CD4-positive, alpha-beta T cell (primary cell): ENCODE measurements at regions not wholly inside any gene's neighbourhood (a gene's known extent, or its start where the extent isn't known, plus 50 kb on each side); places are given as distances from the start of the nearest gene placed in this dataset.

Source experiments
- ATAC-seq: fragments of 200-7000 bp; cut with Tn5 transposase; one replicate; pipeline ENCODE4 v1.10.0; 2022; ENCODE audit warnings: mild to moderate bottlenecking; ENCODE audit not compliant: poor library complexity
- CTCF ChIA-PET: fragments of 350-600 bp; sonication (Branson Sonifier 250); formaldehyde crosslinking; loops from one replicate; lab custom pipeline; 2021; ENCODE audit warnings: antibody characterized with exemption, inconsistent platforms; lab: Charles Lee
- POLR2A ChIA-PET: fragments of 350-600 bp; sonication (Branson Sonifier 250); formaldehyde crosslinking; loops from one replicate; lab custom pipeline; 2021; ENCODE audit warnings: antibody characterized with exemption, inconsistent platforms; lab: Charles Lee
- DNase-seq, 14 experiments: peaks; one replicate each; pipeline ENCODE4 v3.0.0-alpha.2; 2013 to 2020; ENCODE audit warnings: mixed read lengths in 2 of 14
- H3K27ac ChIP-seq, 2 donors: one replicate each; pipeline versions ENCODE4 v1.5.1 to v1.7.0; 2013; ENCODE audit warnings: low read length in 2 of 2, low read depth in 1 of 2, mild to moderate bottlenecking in 1 of 2
- H3K27me3 ChIP-seq, 2 experiments: 1 replicate in 1 of 2; 2 replicates in 1 of 2; pipeline versions ENCODE4 v1.6.1 to v1.7.0; 2013; ENCODE audit warnings: low read length in 2 of 2, control low read depth in 1 of 2, mild to moderate bottlenecking in 1 of 2, moderate library complexity in 1 of 2; ENCODE audit not compliant: insufficient read depth in 2 of 2, control insufficient read depth in 1 of 2
- H3K36me3 ChIP-seq: one replicate; pipeline ENCODE4 v1.6.1; 2013; ENCODE audit warnings: low read length, control low read depth; ENCODE audit not compliant: insufficient read depth
- H3K4me1 ChIP-seq: one replicate; pipeline ENCODE4 v1.6.1; 2013; ENCODE audit warnings: low read length, control low read depth; ENCODE audit not compliant: insufficient read depth
- H3K4me3 ChIP-seq: one replicate; pipeline ENCODE4 v1.5.1; 2013; ENCODE audit warnings: mild to moderate bottlenecking, low read length, moderate library complexity
- H3K9me3 ChIP-seq, 2 experiments: 1 replicate in 1 of 2; 2 replicates in 1 of 2; pipeline versions ENCODE4 v1.6.1 to v1.7.0; 2013; ENCODE audit warnings: low read length in 2 of 2, mild to moderate bottlenecking in 2 of 2, control low read depth in 1 of 2, moderate library complexity in 1 of 2; ENCODE audit not compliant: control insufficient read depth in 1 of 2, insufficient read depth in 1 of 2
- H3K27ac Mint-ChIP-seq: one replicate; pipeline ENCODE4 v1.8.0; 2020; ENCODE audit warnings: mixed read lengths
- H3K27me3 Mint-ChIP-seq: one replicate; pipeline ENCODE4 v1.8.0; 2021; ENCODE audit warnings: mixed read lengths
- H3K36me3 Mint-ChIP-seq: one replicate; pipeline ENCODE4 v1.8.0; 2021; ENCODE audit warnings: low read depth, mixed read lengths
- H3K4me1 Mint-ChIP-seq: one replicate; pipeline ENCODE4 v1.8.0; 2021; ENCODE audit warnings: low read depth, mixed read lengths
- H3K4me3 Mint-ChIP-seq: one replicate; pipeline ENCODE4 v1.8.0; 2020; ENCODE audit warnings: mild to moderate bottlenecking, mixed read lengths
- H3K9me3 Mint-ChIP-seq: one replicate; pipeline ENCODE4 v1.8.0; 2020; ENCODE audit warnings: mixed read lengths
- intact Hi-C, 2 experiments: fragments of 100-400 bp; cut with DNase I in 1 of 2; cut with micrococcal nuclease in 1 of 2; formaldehyde crosslinking; loops; one replicate each; pipeline versions ENCODE4 v1.15.1 to v1.9.0; 2023 to 2025; cut with DNase I, micrococcal nuclease
- TF ChIP-seq, protein P1 (sequence below): fragments of 200-600 bp; IDR thresholded peaks from one replicate; pipeline ENCODE4 v1.8.0; 2022; ENCODE audit warnings: antibody characterized with exemption, mild to moderate bottlenecking

GRCh38 chr3:181288145-181288544 lies 298.6 kb upstream of the DNAJC19 start:
- Mint-ChIP-seq H3K4me3 (no peak overlapping the region), H3K9me3 (no peaks in the 10 kb centered on the region)
- intact Hi-C loops, result no loop called here

DNA sequence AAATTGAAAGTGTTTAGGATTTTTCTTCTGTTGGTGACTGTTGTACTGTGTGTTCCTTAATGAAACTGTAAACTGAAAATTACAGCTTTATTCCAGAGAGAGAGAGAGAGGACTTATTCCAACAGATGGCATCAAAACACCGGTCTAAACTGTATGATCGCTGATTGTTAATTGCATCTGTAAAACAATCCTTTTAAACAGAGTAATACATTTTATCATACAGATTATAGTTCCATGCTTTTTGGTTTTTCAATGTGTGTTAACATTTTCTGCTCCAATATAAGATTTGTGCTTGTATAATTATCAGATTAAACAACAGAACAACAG lies 289.7 kb upstream of the DNAJC19 start:
- Mint-ChIP-seq H3K9me3 (no peaks in the 10 kb centered on the region), H3K36me3 (no peaks in the 10 kb centered on the region), H3K27ac (no peak overlapping the region), H3K27me3 (peaks cover 14% of the 10 kb centered on the region), H3K4me1 (no peaks in the 10 kb centered on the region), H3K4me3 (no peak overlapping the region)
- intact Hi-C loops, result loop anchor here (5.0 to 10.0 kb wide), 2 partner anchors 1352 to 1354 kb away; no protein-coding TSS in a partner anchor
- ChIA-PET CTCF (interaction anchor here (0.5 kb wide), 1 partner anchor 1885 kb away, joined by 4 read pairs; no protein-coding TSS in a partner anchor), POLR2A (no interaction called here)
- Histone ChIP-seq H3K9me3 (no peaks in the 10 kb centered on the region), H3K4me1 (no peaks in the 10 kb centered on the region), H3K36me3 (no peaks in the 10 kb centered on the region), H3K27me3 (no peaks in the 10 kb centered on the region), H3K27ac (no peak overlapping the region), H3K4me3 (no peak overlapping the region)
- TF ChIP-seq, protein P1, sequence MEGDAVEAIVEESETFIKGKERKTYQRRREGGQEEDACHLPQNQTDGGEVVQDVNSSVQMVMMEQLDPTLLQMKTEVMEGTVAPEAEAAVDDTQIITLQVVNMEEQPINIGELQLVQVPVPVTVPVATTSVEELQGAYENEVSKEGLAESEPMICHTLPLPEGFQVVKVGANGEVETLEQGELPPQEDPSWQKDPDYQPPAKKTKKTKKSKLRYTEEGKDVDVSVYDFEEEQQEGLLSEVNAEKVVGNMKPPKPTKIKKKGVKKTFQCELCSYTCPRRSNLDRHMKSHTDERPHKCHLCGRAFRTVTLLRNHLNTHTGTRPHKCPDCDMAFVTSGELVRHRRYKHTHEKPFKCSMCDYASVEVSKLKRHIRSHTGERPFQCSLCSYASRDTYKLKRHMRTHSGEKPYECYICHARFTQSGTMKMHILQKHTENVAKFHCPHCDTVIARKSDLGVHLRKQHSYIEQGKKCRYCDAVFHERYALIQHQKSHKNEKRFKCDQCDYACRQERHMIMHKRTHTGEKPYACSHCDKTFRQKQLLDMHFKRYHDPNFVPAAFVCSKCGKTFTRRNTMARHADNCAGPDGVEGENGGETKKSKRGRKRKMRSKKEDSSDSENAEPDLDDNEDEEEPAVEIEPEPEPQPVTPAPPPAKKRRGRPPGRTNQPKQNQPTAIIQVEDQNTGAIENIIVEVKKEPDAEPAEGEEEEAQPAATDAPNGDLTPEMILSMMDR, result no peak
- DNase-seq, result no peak
- no peak for ATAC-seq

More at GRCh38 chr3:181288145-181288544, 298.6 kb upstream of the DNAJC19 start:
- ChIA-PET POLR2A (no interaction called here), CTCF (no interaction called here)
- H3K27me3 Mint-ChIP-seq, result peaks cover 4% of the 10 kb centered on the region
- Histone ChIP-seq H3K4me3 (no peak overlapping the region), H3K27ac (no peak overlapping the region), H3K27me3 (no peaks in the 10 kb centered on the region), H3K9me3 (no peaks in the 10 kb centered on the region), H3K4me1 (no peaks in the 10 kb centered on the region), H3K36me3 (no peaks in the 10 kb centered on the region)
- ATAC-seq, result no peak
- no peak for DNase-seq
- H3K36me3 Mint-ChIP-seq, result no peaks in the 10 kb centered on the region
- TF ChIP-seq, protein P1, result no peak
- H3K27ac Mint-ChIP-seq, result no peak overlapping the region
- H3K4me1 Mint-ChIP-seq, result no peaks in the 10 kb centered on the region

DNA sequence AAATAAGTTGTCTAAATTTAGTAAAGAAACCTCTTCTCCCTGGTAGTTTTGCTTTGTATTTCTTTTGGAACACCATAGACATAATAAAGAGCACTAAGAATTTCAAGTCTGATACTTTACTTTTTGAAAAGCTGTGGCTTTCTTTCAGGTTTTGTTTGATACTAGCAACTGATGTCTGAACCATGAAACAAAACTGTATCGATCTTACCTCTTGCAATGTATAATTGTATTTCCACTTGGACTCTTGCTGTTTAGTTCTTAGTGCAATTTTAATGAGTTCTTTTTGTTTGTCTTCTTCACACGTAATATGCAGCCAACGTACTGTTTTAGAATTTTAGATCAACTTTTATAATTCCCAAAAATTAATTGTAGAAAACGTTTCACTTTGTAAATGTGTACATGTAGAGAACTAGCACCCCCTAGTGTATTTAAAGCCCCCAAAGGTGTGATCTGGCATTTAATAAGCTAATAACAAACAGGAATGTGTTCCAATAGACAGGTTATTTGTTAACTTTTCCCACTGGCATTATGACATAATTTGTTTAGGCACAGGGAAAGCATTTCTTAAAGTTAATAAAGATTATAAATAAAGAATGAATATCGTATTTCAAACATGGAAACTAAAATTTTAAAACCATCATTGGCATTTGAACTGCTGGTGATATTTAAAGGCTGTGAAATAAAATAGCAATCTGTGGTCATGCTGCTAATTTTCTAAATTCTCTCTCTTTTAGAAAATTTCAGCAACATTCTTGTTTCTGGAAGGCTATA lies 289.1 kb upstream of the DNAJC19 start:
- no peaks in the 10 kb centered on the region for H3K27me3 ChIP-seq
- Mint-ChIP-seq H3K4me3 (no peak overlapping the region), H3K27me3 (peaks cover 14% of the 10 kb centered on the region), H3K9me3 (no peaks in the 10 kb centered on the region), H3K36me3 (no peaks in the 10 kb centered on the region), H3K4me1 (no peaks in the 10 kb centered on the region), H3K27ac (no peak overlapping the region)
- CTCF ChIA-PET, result interaction anchor here (0.5 kb wide), 1 partner anchor 1885 kb away, joined by 4 read pairs; no protein-coding TSS in a partner anchor
- TF ChIP-seq, protein P1, result no peak
- H3K9me3 ChIP-seq, result no peaks in the 10 kb centered on the region
- no peaks in the 10 kb centered on the region for H3K4me1 ChIP-seq
- POLR2A ChIA-PET, result no interaction called here
- no peak overlapping the region for H3K27ac ChIP-seq
- DNase-seq (peak in 1 of 14 experiments; percentile 15), ATAC-seq (no peak)
- H3K36me3 ChIP-seq, result no peaks in the 10 kb centered on the region
- H3K4me3 ChIP-seq, result no peak overlapping the region
- intact Hi-C loops, result loop anchor here (5.0 to 10.0 kb wide), 2 partner anchors 1351 to 1354 kb away; no protein-coding TSS in a partner anchor
